ENCODE measurements at regions not wholly inside any gene's neighbourhood (a gene's known extent, or its start where the extent isn't known, plus 50 kb on each side); places are given as distances from the start of the nearest gene placed in this dataset.

DNA sequence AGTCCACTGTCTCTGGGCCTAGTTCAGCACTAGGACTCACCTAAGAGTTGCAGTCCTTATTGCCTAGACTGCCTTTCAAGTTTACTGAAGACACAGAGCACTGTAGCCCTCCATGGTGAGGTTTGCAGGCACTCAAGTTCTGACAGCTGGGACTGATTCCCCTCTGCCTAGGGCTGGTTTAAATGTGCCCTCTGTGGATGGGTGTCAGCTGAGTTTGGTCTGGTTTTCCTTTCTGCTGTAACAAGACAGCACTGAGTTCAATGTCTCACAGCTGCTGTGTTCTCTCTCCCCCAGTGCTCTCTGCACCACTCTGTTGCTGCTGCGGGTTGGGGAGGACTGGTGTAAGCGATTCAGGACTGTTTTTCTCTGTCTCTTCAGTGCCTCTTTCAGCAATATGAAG, 75.2 kb upstream of the C1orf21 start:
- ATAC-seq, result no peak

GRCh38 chr1:184315254-184315653, 71.6 kb upstream of the C1orf21 start:
- Histone ChIP-seq H3K4me3 (no peak overlapping the region), H3K36me3 (no peaks in the 10 kb centered on the region), H3K27me3 (no peaks in the 10 kb centered on the region), H3K4me1 (no peaks in the 10 kb centered on the region), H3K27ac (no peak overlapping the region), H3K9me3 (no peaks in the 10 kb centered on the region)
- no peak for TF ChIP-seq CTCF (IDR thresholded peaks at IDR 0.05)
- intact Hi-C loops (cut with DNase I), result no loop called here
- DNase-seq (no peak), ATAC-seq (no peak)

More for the DNA sequence above, 75.2 kb upstream of the C1orf21 start:
- Histone ChIP-seq H3K9me3 (no peaks in the 10 kb centered on the region), H3K27me3 (no peaks in the 10 kb centered on the region), H3K4me3 (no peak overlapping the region), H3K27ac (no peak overlapping the region), H3K4me1 (no peaks in the 10 kb centered on the region), H3K36me3 (no peaks in the 10 kb centered on the region)
- intact Hi-C loops (cut with DNase I), result no loop called here
- no peak for TF ChIP-seq CTCF (IDR thresholded peaks at IDR 0.05)
- no peak for DNase-seq

GRCh38 chr1:184319879-184320278, 67.0 kb upstream of the C1orf21 start:
- TF ChIP-seq CTCF (IDR thresholded peaks at IDR 0.05), result no peak
- H3K27ac ChIP-seq, result no peak overlapping the region
- no peaks in the 10 kb centered on the region for H3K9me3 ChIP-seq
- DNase-seq, result no peak
- no peaks in the 10 kb centered on the region for H3K27me3 ChIP-seq
- no peaks in the 10 kb centered on the region for H3K4me1 ChIP-seq
- intact Hi-C loops (cut with DNase I), result no loop called here
- H3K4me3 ChIP-seq, result no peak overlapping the region
- ATAC-seq, result no peak
- no peaks in the 10 kb centered on the region for H3K36me3 ChIP-seq

DNA sequence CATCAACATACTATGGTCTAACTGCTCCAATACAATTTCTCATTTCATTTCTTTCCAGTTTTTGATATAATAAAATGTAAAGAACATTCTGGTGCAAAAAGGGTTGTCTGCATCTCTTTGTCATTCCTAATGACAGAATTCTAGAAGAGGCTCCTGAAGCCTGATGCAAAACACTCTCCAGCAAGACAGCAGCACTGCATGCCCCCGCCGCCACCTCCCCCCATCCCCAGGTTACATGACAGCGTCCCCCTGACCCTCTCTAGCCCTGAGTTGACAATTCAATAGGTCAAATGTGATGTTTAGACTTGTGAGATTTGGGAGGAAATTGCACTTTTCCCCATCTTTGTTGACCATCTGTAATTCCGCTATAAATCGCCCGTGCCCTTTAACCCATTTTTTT, 64.6 kb upstream of the C1orf21 start:
- Histone ChIP-seq H3K4me3 (no peak overlapping the region), H3K36me3 (no peaks in the 10 kb centered on the region), H3K27me3 (no peaks in the 10 kb centered on the region), H3K27ac (no peak overlapping the region), H3K9me3 (no peaks in the 10 kb centered on the region), H3K4me1 (no peaks in the 10 kb centered on the region)
- TF ChIP-seq CTCF (IDR thresholded peaks at IDR 0.05), result no peak
- DNase-seq, result no peak
- intact Hi-C loops (cut with DNase I), result no loop called here
- ATAC-seq, result no peak

DNA sequence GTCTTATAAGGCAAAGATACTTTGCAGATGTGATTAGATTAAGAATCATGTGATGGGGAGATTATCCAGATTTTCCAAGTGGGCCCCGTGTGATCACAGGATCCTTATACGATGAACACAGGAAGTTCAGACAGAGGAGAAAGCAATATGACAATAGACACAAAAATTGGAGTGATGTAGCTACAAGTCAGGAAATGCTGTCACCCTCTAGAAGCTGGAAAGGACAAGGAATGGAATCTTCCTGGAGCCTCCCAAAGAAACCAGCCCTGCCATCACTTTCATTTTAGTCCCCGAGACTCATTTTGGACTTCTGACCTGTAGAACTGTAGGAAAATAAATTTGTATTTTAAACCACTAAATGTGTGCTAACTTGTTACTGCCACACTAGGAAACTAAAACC, 61.9 kb upstream of the C1orf21 start:
- Histone ChIP-seq H3K4me1 (no peaks in the 10 kb centered on the region), H3K27ac (no peak overlapping the region), H3K36me3 (no peaks in the 10 kb centered on the region), H3K4me3 (no peak overlapping the region), H3K9me3 (no peaks in the 10 kb centered on the region), H3K27me3 (no peaks in the 10 kb centered on the region)
- no peak for TF ChIP-seq CTCF (IDR thresholded peaks at IDR 0.05)
- ATAC-seq, result no peak
- no peak for DNase-seq
- intact Hi-C loops (cut with DNase I), result no loop called here

All from left lung (tissue), 4 donors.